ENCODE measurements at regions not wholly inside any gene's neighbourhood (a gene's known extent, or its start where the extent isn't known, plus 50 kb on each side); places are given as distances from the start of the nearest gene placed in this dataset.

GRCh38 chr2:22879009-22879863 lies 505.7 kb upstream of the KLHL29 start:
- Mint-ChIP-seq H3K36me3 (peaks cover 16% of the 10 kb centered on the region), H3K9me3 (peaks cover 28% of the 10 kb centered on the region), H3K27me3 (ENCODE audit: low read depth) (no peaks in the 10 kb centered on the region), H3K4me1 (peaks cover 18% of the 10 kb centered on the region), H3K4me3 (no peak overlapping the region), H3K27ac (no peak overlapping the region)
- DNase-seq (ENCODE audit: low spot score) = no peak
- no peak for ATAC-seq
- CTCF ChIA-PET = no interaction called here
- POLR2A ChIA-PET = interaction anchor here (0.6 kb wide), 1 partner anchor 320 kb away, joined by 4 read pairs; no protein-coding TSS in a partner anchor
- TF ChIP-seq NR3C1 (CRISPR knock-in tag; conservative IDR thresholded peaks at IDR 0.05; ENCODE audit: low read depth) (no peak), ZNF396 (CRISPR knock-in tag; IDR thresholded peaks at IDR 0.05; ENCODE audit: borderline replicate concordance) (no peak), ATF3 (CRISPR knock-in tag; conservative IDR thresholded peaks at IDR 0.05) (no peak), ZBTB43 (CRISPR knock-in tag; IDR thresholded peaks at IDR 0.05) (no peak), KAT7 (CRISPR knock-in tag; IDR thresholded peaks at IDR 0.05; ENCODE audit: borderline replicate concordance) (no peak), NFYB (CRISPR knock-in tag; conservative IDR thresholded peaks at IDR 0.05; ENCODE audit: low read depth) (no peak), FOXJ3 (CRISPR knock-in tag; IDR thresholded peaks at IDR 0.05; ENCODE audit: borderline replicate concordance) (no peak), CTCF (IDR thresholded peaks at IDR 0.05) (no peak), ZNF121 (CRISPR knock-in tag; IDR thresholded peaks at IDR 0.05) (no peak), FOXP1 (CRISPR knock-in tag; IDR thresholded peaks at IDR 0.05; ENCODE audit: borderline replicate concordance) (no peak), ZNF416 (CRISPR knock-in tag; IDR thresholded peaks at IDR 0.05) (no peak), NFATC4 (CRISPR knock-in tag; IDR thresholded peaks at IDR 0.05) (no peak), ZNF423 (CRISPR knock-in tag; IDR thresholded peaks at IDR 0.05) (no peak), ATF6 (CRISPR knock-in tag; IDR thresholded peaks at IDR 0.05) (no peak), ELF4 (CRISPR knock-in tag; IDR thresholded peaks at IDR 0.05; ENCODE audit: low read depth) (no peak), RORB (CRISPR knock-in tag; IDR thresholded peaks at IDR 0.05) (no peak)
- TF ChIP-seq, protein P1, sequence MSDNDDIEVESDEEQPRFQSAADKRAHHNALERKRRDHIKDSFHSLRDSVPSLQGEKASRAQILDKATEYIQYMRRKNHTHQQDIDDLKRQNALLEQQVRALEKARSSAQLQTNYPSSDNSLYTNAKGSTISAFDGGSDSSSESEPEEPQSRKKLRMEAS (CRISPR knock-in tag; IDR thresholded peaks at IDR 0.05) = no peak

GRCh38 chr2:22880161-22880560 lies 504.8 kb upstream of the KLHL29 start:
- no peak overlapping the region for H3K27ac Mint-ChIP-seq
- H3K9me3 Mint-ChIP-seq = peaks cover 31% of the 10 kb centered on the region
- DNase-seq (ENCODE audit: low spot score) = no peak
- no peak for ATAC-seq
- ChIA-PET CTCF (no interaction called here), POLR2A (no interaction called here)
- H3K36me3 Mint-ChIP-seq = peaks cover 18% of the 10 kb centered on the region
- peaks cover 25% of the 10 kb centered on the region for H3K4me1 Mint-ChIP-seq
- H3K4me3 Mint-ChIP-seq = no peak overlapping the region
- TF ChIP-seq GRHL2 (CRISPR knock-in tag; IDR thresholded peaks at IDR 0.05; ENCODE audit: insufficient replicate concordance, severe bottlenecking) = no peak
- TF ChIP-seq ZNF396 (CRISPR knock-in tag; IDR thresholded peaks at IDR 0.05; ENCODE audit: borderline replicate concordance) = no peak
- TF ChIP-seq ZNF512 (CRISPR knock-in tag; IDR thresholded peaks at IDR 0.05; ENCODE audit: borderline replicate concordance) = no peak
- TF ChIP-seq RORB (CRISPR knock-in tag; IDR thresholded peaks at IDR 0.05) = no peak
- no peak for TF ChIP-seq ARID4B (CRISPR knock-in tag; IDR thresholded peaks at IDR 0.05; ENCODE audit: borderline replicate concordance)
- no peaks in the 10 kb centered on the region for H3K27me3 Mint-ChIP-seq (ENCODE audit: low read depth)

Measured in WTC11 (cell line).